ENCODE measurements at regions not wholly inside any gene's neighbourhood (a gene's known extent, or its start where the extent isn't known, plus 50 kb on each side); places are given as distances from the start of the nearest gene placed in this dataset.
"Not testable (repeated sequence)": the region's sequence is repeated elsewhere in the genome, so short reads cannot be mapped to it uniquely, and the experiment has no call there.

DNA sequence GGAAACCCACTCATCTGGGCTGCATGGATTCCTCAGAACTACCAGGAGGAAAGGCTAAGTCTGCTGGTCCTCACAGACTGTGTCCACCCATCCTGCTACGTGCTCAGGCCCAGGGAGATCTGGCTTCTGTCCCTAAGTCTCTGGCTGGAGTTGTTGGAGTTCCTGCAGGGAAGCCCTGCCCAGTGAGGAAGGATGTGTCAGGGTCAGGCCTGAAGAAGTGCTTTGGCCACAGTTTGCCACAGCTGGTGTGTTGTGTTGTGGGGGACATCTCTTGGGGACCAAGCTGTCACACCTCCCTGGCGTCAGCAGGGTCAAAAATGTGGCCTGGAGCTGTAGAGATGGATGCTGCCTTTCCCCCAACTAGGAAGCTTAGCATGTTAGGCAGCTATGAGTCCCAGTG lies 684.7 kb downstream of the METTL15 start:
- Mint-ChIP-seq H3K4me1 (ENCODE audit: low read depth, unreplicated experiment) (no peaks in the 10 kb centered on the region), H3K4me3 (ENCODE audit: unreplicated experiment) (no peak overlapping the region), H3K27me3 (ENCODE audit: insufficient read depth, unreplicated experiment) (no peaks in the 10 kb centered on the region), H3K36me3 (ENCODE audit: insufficient read depth, unreplicated experiment) (no peaks in the 10 kb centered on the region), H3K27ac (ENCODE audit: unreplicated experiment) (no peak overlapping the region), H3K9me3 (ENCODE audit: unreplicated experiment) (peaks cover 27% of the 10 kb centered on the region)
- Histone ChIP-seq H3K36me3 (ENCODE audit: control insufficient read depth, insufficient read depth, low read length) (no peaks in the 10 kb centered on the region), H3K9me3 (peaks cover 11% of the 10 kb centered on the region; the same call in 1 of the 2 replicates), H3K27me3 (replicated peaks; ENCODE audit: control insufficient read depth, insufficient read depth, low read length) (no peaks in the 10 kb centered on the region), H3K4me3 (ENCODE audit: low read depth, low read length) (no peak overlapping the region), H3K4me1 (no peaks in the 10 kb centered on the region)
- BruUV-seq (replicated peaks), result no TSS peak
- intact Hi-C loops (cut with micrococcal nuclease; ENCODE audit: unreplicated experiment), result no loop called here
- POLR2A ChIA-PET, result no interaction called here
- no peak for DNase-seq
- TF ChIP-seq, protein P1, sequence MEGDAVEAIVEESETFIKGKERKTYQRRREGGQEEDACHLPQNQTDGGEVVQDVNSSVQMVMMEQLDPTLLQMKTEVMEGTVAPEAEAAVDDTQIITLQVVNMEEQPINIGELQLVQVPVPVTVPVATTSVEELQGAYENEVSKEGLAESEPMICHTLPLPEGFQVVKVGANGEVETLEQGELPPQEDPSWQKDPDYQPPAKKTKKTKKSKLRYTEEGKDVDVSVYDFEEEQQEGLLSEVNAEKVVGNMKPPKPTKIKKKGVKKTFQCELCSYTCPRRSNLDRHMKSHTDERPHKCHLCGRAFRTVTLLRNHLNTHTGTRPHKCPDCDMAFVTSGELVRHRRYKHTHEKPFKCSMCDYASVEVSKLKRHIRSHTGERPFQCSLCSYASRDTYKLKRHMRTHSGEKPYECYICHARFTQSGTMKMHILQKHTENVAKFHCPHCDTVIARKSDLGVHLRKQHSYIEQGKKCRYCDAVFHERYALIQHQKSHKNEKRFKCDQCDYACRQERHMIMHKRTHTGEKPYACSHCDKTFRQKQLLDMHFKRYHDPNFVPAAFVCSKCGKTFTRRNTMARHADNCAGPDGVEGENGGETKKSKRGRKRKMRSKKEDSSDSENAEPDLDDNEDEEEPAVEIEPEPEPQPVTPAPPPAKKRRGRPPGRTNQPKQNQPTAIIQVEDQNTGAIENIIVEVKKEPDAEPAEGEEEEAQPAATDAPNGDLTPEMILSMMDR (IDR thresholded peaks at IDR 0.05; ENCODE audit: insufficient read depth in 1 of 2, low read depth in 1 of 2, low read length in 1 of 2, severe bottlenecking in 1 of 2, unreplicated experiment in 1 of 2), result no peak
- CTCF ChIA-PET, result no interaction called here

DNA sequence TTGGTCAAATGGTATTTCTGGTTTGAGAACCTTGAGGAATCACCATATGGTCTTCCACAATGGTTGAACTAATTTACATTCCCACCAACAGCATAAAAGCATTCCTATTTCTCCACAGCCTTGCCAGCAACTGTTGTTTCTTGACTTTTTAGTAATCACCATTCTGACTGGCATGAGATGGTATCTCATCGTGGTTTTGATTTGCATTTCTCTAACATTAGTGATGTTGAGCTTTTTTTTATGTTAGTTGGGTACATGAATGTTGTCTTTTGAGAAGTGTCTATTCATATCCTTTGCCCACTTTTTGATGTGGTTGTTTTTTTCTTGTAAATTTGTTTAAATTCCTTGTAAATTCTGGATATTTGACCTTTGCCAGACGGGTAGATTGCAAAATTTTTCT lies 679.7 kb downstream of the METTL15 start:
- H3K4me1 Mint-ChIP-seq (ENCODE audit: low read depth, unreplicated experiment); H3K27me3 Mint-ChIP-seq (ENCODE audit: insufficient read depth, unreplicated experiment); H3K4me3 ChIP-seq (ENCODE audit: low read depth, low read length); H3K36me3 Mint-ChIP-seq (ENCODE audit: insufficient read depth, unreplicated experiment); BruUV-seq (replicated peaks); H3K27me3 ChIP-seq (replicated peaks; ENCODE audit: control insufficient read depth, insufficient read depth, low read length); H3K36me3 ChIP-seq (ENCODE audit: control insufficient read depth, insufficient read depth, low read length); CTCF ChIA-PET; H3K4me3 Mint-ChIP-seq (ENCODE audit: unreplicated experiment); H3K4me1 ChIP-seq; POLR2A ChIA-PET; H3K27ac Mint-ChIP-seq (ENCODE audit: unreplicated experiment); intact Hi-C loops (cut with micrococcal nuclease; ENCODE audit: unreplicated experiment); DNase-seq: not testable (repeated sequence)
- peaks cover 15% of the 10 kb centered on the region for H3K9me3 ChIP-seq
- peaks cover 39% of the 10 kb centered on the region for H3K9me3 Mint-ChIP-seq (ENCODE audit: unreplicated experiment)

DNA sequence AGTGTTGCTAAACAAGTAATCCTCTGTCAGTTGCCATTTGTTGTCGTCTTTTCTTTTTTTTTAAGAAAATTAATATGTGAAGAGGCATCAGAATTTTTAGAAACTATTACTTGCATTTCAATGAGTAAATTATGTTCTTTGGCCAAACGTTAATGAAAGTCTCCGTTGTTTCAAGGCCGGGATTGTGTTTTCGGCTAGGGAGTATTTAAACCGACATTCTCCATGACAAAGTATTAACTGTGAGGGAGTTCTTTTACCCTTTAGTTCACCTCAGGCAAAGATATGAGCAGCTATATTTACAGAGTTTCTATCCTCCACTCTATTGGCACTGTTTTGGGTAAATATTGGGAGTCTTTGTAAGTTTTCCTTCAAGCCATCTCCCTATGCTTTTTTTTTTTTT lies 668.9 kb downstream of the METTL15 start:
- ChIA-PET POLR2A (no interaction called here), CTCF (no interaction called here)
- H3K9me3 ChIP-seq, result peaks cover 3% of the 10 kb centered on the region
- H3K9me3 Mint-ChIP-seq (ENCODE audit: unreplicated experiment), result peaks cover 23% of the 10 kb centered on the region
- no peaks in the 10 kb centered on the region for H3K36me3 ChIP-seq (ENCODE audit: control insufficient read depth, insufficient read depth, low read length)
- intact Hi-C loops (cut with micrococcal nuclease; ENCODE audit: unreplicated experiment), result no loop called here
- no peak overlapping the region for H3K27ac Mint-ChIP-seq (ENCODE audit: unreplicated experiment)
- no peaks in the 10 kb centered on the region for H3K4me1 ChIP-seq
- TF ChIP-seq, protein P1 (IDR thresholded peaks at IDR 0.05; ENCODE audit: insufficient read depth in 1 of 2, low read depth in 1 of 2, low read length in 1 of 2, severe bottlenecking in 1 of 2, unreplicated experiment in 1 of 2), result no peak
- H3K4me3 ChIP-seq (ENCODE audit: low read depth, low read length), result no peak overlapping the region
- no peaks in the 10 kb centered on the region for H3K27me3 Mint-ChIP-seq (ENCODE audit: insufficient read depth, unreplicated experiment)
- no peak overlapping the region for H3K4me3 Mint-ChIP-seq (ENCODE audit: unreplicated experiment)
- no TSS peak for BruUV-seq (replicated peaks)
- no peak for DNase-seq
- no peaks in the 10 kb centered on the region for H3K4me1 Mint-ChIP-seq (ENCODE audit: low read depth, unreplicated experiment)
- no peaks in the 10 kb centered on the region for H3K36me3 Mint-ChIP-seq (ENCODE audit: insufficient read depth, unreplicated experiment)
- H3K27me3 ChIP-seq (replicated peaks; ENCODE audit: control insufficient read depth, insufficient read depth, low read length), result no peaks in the 10 kb centered on the region

DNA sequence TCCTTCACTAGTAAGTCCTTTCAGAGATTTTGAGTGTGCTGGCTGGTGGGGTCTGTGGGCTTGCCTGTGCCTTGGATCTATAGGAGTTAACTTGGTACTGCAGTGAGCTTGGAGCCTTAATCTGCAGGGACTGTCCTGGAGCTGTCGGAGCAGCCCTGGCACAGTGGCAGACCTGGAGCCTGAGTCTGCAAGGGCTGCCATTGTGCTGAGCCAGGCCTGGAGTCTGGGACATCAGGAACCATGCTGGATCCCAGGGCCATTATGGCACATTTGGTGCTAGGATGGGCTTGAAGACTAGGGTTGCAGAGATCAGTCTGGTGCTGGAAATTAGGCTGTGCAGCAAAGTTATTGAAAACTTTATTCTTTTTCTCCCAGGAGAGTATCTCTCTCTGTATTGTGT lies 665.4 kb downstream of the METTL15 start:
- H3K36me3 Mint-ChIP-seq (ENCODE audit: insufficient read depth, unreplicated experiment), result no peaks in the 10 kb centered on the region
- Histone ChIP-seq H3K9me3 (0 out of 2 replicates have a peak, but pooled peaks cover 3% of the 10 kb centered on the region), H3K4me1 (0 out of 2 replicates have a peak, but pooled peaks cover 3% of the 10 kb centered on the region), H3K36me3 (ENCODE audit: control insufficient read depth, insufficient read depth, low read length) (no peaks in the 10 kb centered on the region), H3K27me3 (replicated peaks; ENCODE audit: control insufficient read depth, insufficient read depth, low read length) (no peaks in the 10 kb centered on the region), H3K4me3 (ENCODE audit: low read depth, low read length) (no peak overlapping the region)
- H3K9me3 Mint-ChIP-seq (ENCODE audit: unreplicated experiment), result peaks cover 44% of the 10 kb centered on the region
- intact Hi-C loops (cut with micrococcal nuclease; ENCODE audit: unreplicated experiment), result no loop called here
- H3K27ac Mint-ChIP-seq (ENCODE audit: unreplicated experiment), result no peak overlapping the region
- DNase-seq, result no peak
- H3K4me1 Mint-ChIP-seq (ENCODE audit: low read depth, unreplicated experiment), result no peaks in the 10 kb centered on the region
- no peaks in the 10 kb centered on the region for H3K27me3 Mint-ChIP-seq (ENCODE audit: insufficient read depth, unreplicated experiment)
- POLR2A ChIA-PET, result no interaction called here
- CTCF ChIA-PET, result no interaction called here
- BruUV-seq (replicated peaks), result no TSS peak
- no peak overlapping the region for H3K4me3 Mint-ChIP-seq (ENCODE audit: unreplicated experiment)
- TF ChIP-seq, protein P1 (IDR thresholded peaks at IDR 0.05; ENCODE audit: insufficient read depth in 1 of 2, low read depth in 1 of 2, low read length in 1 of 2, severe bottlenecking in 1 of 2, unreplicated experiment in 1 of 2), result no peak

Measured in Caco-2 (cell line).